ENCODE measurements at regions not wholly inside any gene's neighbourhood (a gene's known extent, or its start where the extent isn't known, plus 50 kb on each side); places are given as distances from the start of the nearest gene placed in this dataset.

GRCh38 chr9:73050065-73050816 is 97.4 kb upstream of the ALDH1A1 start:
- DNase-seq (ENCODE audit: low read depth, low spot score) (no peak), ATAC-seq (no peak)
- Histone ChIP-seq H3K9me3 (ENCODE audit: control insufficient read depth, insufficient read depth, low read depth, low read length) (no peaks in the 10 kb centered on the region), H3K27me3 (ENCODE audit: control insufficient read depth, insufficient read depth, low read length) (no peaks in the 10 kb centered on the region), H3K27ac (ENCODE audit: low read length) (no peak overlapping the region), H3K36me3 (ENCODE audit: control insufficient read depth, insufficient read depth, low read length) (no peaks in the 10 kb centered on the region), H3K4me1 (ENCODE audit: control insufficient read depth, insufficient read depth, low read length) (no peaks in the 10 kb centered on the region), H3K4me3 (ENCODE audit: low read depth in 2 of 2, low read length in 2 of 2) (no peak overlapping the region)
- in situ Hi-C loops (cut with HindIII; ENCODE audit: low pct_unique_long_range_greater_than_20kb, low sequenced_read_pairs) (no loop called here), intact Hi-C loops (cut with micrococcal nuclease; ENCODE audit: unreplicated experiment) (no loop called here)
- no TSS peak for BruUV-seq (replicated peaks)
- TF ChIP-seq TCF7L2 (IDR thresholded peaks at IDR 0.05; ENCODE audit: low read depth, low read length), result no peak
- CTCF ChIA-PET, result no interaction called here
- POLR2A ChIA-PET, result no interaction called here

- CTCF ChIA-PET, result no interaction called here
- intact Hi-C loops (cut with micrococcal nuclease; ENCODE audit: unreplicated experiment), result no loop called here
Observed at GRCh38 chr9:73049280-73049679, 96.4 kb upstream of the ALDH1A1 start.

More at GRCh38 chr9:73049280-73049679, 96.4 kb upstream of the ALDH1A1 start:
- H3K27ac ChIP-seq (ENCODE audit: low read length), result no peak overlapping the region
- H3K4me1 ChIP-seq (ENCODE audit: control insufficient read depth, insufficient read depth, low read length), result no peaks in the 10 kb centered on the region
- TF ChIP-seq SIN3A (IDR thresholded peaks at IDR 0.05; ENCODE audit: borderline replicate concordance, insufficient read depth, low read depth, low read length), result no peak
- no peak for TF ChIP-seq POLR2AphosphoS5 (IDR thresholded peaks at IDR 0.05; ENCODE audit: low read depth, low read length)
- TF ChIP-seq CTCF (IDR thresholded peaks at IDR 0.05), result no peak
- no peak for TF ChIP-seq TCF7L2 (IDR thresholded peaks at IDR 0.05; ENCODE audit: low read depth, low read length)
- TF ChIP-seq REST (IDR thresholded peaks at IDR 0.05; ENCODE audit: insufficient read depth in 1 of 2, low read depth in 2 of 2, low read length in 1 of 2), result no peak
- no peak overlapping the region for H3K4me3 ChIP-seq (ENCODE audit: low read depth in 2 of 2, low read length in 2 of 2)
- DNase-seq (ENCODE audit: low read depth, low spot score) (no peak), ATAC-seq (no peak)
- no TSS peak for BruUV-seq (replicated peaks)
- in situ Hi-C loops (cut with HindIII; ENCODE audit: low pct_unique_long_range_greater_than_20kb, low sequenced_read_pairs), result no loop called here
- H3K36me3 ChIP-seq (ENCODE audit: control insufficient read depth, insufficient read depth, low read length), result no peaks in the 10 kb centered on the region
- H3K27me3 ChIP-seq (ENCODE audit: control insufficient read depth, insufficient read depth, low read length), result no peaks in the 10 kb centered on the region
- POLR2A ChIA-PET, result no interaction called here
- no peaks in the 10 kb centered on the region for H3K9me3 ChIP-seq (ENCODE audit: control insufficient read depth, insufficient read depth, low read depth, low read length)

All from Panc1 (cell line).